DND-41 (cell line): ENCODE measurements at regions not wholly inside any gene's neighbourhood (a gene's known extent, or its start where the extent isn't known, plus 50 kb on each side); places are given as distances from the start of the nearest gene placed in this dataset.

Source experiments
- EZH2 ChIP-seq: IDR thresholded peaks from 3 replicates; pipeline ENCODE4 v1.6.1; 2012; ENCODE audit warnings: borderline replicate concordance, low read depth, mild to moderate bottlenecking, moderate library complexity, low read length, inconsistent platforms; ENCODE audit not compliant: severe bottlenecking
- TF ChIP-seq, protein P1 (sequence below): IDR thresholded peaks from 2 replicates; pipeline ENCODE4 v1.5.1; 2012; ENCODE audit warnings: borderline replicate concordance, low read length, moderate library complexity, mild to moderate bottlenecking; ENCODE audit not compliant: poor library complexity, severe bottlenecking; ENCODE audit errors: extremely low read depth

DNA sequence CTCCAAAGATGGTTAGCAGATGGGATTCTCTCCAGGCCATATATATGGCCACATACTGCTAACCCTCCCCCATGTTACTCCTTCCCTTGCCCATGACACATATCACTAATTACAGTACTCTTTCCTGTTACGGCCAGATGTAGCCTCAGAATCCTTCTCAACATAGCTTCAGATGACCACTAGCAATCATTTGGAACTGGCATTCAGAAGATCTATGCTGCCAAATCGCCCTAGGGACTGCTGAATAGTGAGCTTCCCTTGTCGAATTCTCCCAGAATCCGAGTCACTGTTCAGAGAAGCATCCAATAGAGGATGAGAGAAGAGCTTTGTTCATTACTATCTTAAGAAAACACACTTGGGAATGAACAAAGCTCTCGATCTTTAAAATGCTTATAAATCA lies 121.2 kb upstream of the TANK start:
- TF ChIP-seq, protein P1, sequence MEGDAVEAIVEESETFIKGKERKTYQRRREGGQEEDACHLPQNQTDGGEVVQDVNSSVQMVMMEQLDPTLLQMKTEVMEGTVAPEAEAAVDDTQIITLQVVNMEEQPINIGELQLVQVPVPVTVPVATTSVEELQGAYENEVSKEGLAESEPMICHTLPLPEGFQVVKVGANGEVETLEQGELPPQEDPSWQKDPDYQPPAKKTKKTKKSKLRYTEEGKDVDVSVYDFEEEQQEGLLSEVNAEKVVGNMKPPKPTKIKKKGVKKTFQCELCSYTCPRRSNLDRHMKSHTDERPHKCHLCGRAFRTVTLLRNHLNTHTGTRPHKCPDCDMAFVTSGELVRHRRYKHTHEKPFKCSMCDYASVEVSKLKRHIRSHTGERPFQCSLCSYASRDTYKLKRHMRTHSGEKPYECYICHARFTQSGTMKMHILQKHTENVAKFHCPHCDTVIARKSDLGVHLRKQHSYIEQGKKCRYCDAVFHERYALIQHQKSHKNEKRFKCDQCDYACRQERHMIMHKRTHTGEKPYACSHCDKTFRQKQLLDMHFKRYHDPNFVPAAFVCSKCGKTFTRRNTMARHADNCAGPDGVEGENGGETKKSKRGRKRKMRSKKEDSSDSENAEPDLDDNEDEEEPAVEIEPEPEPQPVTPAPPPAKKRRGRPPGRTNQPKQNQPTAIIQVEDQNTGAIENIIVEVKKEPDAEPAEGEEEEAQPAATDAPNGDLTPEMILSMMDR: no peak
- no peak for TF ChIP-seq EZH2
